ENCODE measurements at regions not wholly inside any gene's neighbourhood (a gene's known extent, or its start where the extent isn't known, plus 50 kb on each side); places are given as distances from the start of the nearest gene placed in this dataset.

DNA sequence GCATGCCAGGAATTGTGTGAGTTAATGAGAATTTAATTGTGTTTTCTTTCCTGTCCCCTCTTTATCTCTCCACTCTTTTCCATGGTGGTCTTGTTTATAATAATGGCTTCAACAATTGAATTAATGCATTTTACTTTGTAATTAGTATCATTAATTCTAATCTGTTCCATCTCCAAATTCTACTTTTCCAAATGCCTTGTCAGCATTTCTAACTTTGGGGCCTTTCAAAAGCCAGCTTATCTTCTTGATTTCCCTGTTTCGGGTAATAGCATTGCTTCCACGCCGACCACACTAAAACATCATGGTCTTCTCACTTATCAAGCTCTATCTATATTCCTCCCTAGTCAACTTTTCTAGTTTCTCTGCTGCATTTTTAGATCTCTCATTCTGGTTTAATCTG, 54.2 kb upstream of the RMST start:
- TF ChIP-seq, protein P1, sequence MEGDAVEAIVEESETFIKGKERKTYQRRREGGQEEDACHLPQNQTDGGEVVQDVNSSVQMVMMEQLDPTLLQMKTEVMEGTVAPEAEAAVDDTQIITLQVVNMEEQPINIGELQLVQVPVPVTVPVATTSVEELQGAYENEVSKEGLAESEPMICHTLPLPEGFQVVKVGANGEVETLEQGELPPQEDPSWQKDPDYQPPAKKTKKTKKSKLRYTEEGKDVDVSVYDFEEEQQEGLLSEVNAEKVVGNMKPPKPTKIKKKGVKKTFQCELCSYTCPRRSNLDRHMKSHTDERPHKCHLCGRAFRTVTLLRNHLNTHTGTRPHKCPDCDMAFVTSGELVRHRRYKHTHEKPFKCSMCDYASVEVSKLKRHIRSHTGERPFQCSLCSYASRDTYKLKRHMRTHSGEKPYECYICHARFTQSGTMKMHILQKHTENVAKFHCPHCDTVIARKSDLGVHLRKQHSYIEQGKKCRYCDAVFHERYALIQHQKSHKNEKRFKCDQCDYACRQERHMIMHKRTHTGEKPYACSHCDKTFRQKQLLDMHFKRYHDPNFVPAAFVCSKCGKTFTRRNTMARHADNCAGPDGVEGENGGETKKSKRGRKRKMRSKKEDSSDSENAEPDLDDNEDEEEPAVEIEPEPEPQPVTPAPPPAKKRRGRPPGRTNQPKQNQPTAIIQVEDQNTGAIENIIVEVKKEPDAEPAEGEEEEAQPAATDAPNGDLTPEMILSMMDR (conservative IDR thresholded peaks at IDR 0.05), result no peak
- no peak overlapping the region for H3K27ac ChIP-seq

DNA sequence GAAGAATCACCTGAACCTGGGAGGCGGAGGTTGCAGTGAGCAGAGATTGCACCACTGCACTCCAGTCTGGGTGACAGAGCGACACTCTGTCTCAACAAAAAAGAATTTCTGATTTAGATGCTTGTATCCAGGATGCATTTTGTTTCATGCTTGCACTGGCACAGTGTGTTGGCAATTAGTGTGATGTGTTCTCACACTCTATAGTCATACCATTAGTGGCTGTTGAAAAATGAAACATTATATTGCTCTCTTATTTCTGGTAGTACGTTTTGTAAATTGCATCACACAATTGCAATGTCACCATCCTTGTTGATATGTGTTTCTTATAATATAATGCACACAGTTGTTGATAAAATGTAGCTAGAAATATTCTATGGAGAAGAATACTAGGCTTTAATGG, 51.3 kb upstream of the RMST start:
- no peak overlapping the region for H3K27ac ChIP-seq
- TF ChIP-seq, protein P1 (conservative IDR thresholded peaks at IDR 0.05), result no peak
